ENCODE measurements at regions not wholly inside any gene's neighbourhood (a gene's known extent, or its start where the extent isn't known, plus 50 kb on each side); places are given as distances from the start of the nearest gene placed in this dataset.

- no peak overlapping the region for H3K4me3 Mint-ChIP-seq (ENCODE audit: unreplicated experiment)
- H3K4me1 Mint-ChIP-seq (ENCODE audit: unreplicated experiment), result peaks cover 11% of the 10 kb centered on the region
- H3K27me3 Mint-ChIP-seq (ENCODE audit: unreplicated experiment), result no peaks in the 10 kb centered on the region
- no peaks in the 10 kb centered on the region for H3K36me3 Mint-ChIP-seq (ENCODE audit: low read depth, unreplicated experiment)
- DNase-seq (ENCODE audit: low spot score), result no peak
- TF ChIP-seq, protein P1, sequence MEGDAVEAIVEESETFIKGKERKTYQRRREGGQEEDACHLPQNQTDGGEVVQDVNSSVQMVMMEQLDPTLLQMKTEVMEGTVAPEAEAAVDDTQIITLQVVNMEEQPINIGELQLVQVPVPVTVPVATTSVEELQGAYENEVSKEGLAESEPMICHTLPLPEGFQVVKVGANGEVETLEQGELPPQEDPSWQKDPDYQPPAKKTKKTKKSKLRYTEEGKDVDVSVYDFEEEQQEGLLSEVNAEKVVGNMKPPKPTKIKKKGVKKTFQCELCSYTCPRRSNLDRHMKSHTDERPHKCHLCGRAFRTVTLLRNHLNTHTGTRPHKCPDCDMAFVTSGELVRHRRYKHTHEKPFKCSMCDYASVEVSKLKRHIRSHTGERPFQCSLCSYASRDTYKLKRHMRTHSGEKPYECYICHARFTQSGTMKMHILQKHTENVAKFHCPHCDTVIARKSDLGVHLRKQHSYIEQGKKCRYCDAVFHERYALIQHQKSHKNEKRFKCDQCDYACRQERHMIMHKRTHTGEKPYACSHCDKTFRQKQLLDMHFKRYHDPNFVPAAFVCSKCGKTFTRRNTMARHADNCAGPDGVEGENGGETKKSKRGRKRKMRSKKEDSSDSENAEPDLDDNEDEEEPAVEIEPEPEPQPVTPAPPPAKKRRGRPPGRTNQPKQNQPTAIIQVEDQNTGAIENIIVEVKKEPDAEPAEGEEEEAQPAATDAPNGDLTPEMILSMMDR (IDR thresholded peaks at IDR 0.05; ENCODE audit: unreplicated experiment), result no peak
- H3K9me3 Mint-ChIP-seq (ENCODE audit: unreplicated experiment), result no peaks in the 10 kb centered on the region
- no peak overlapping the region for H3K27ac Mint-ChIP-seq (ENCODE audit: unreplicated experiment)
Measured at GRCh38 chr3:55364421-55364820, 122.7 kb downstream of the WNT5A start.

DNA sequence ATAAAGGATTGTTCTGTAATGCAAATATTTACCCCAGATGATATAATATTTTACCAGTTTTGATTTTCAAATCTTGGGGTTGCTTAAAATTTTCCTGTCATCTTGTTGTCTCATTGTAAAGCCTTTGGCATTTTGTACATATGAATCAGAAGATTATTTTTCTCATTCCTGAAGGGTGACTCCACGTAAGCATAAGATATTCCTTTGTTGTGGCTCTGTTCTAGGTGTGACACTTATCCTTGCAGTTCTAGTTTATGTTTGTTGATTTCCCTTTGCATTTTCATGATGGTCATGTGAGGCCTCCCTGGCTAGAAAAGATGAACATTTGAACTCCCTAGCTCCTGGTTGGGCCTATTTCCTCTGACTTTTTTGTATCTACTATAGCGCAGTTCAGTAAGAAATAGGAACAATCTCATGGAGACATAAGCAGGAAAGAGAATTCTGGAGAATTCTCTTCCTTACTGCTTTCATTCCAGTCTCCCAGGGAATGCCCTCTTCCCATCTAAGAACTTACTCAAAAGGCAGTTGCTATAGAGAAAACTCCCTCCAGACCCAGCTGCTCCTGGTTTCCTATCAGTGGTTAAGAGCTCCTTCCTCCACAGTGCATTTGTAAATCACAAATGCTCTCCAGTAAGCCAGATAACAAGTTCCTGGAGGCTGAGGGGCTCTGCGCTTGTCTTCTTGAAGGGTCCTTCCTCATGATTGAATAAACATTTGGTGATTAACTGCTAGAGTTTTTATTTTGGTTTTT, 124.7 kb downstream of the WNT5A start:
- no peak for DNase-seq (ENCODE audit: low spot score)
- Mint-ChIP-seq H3K36me3 (ENCODE audit: low read depth, unreplicated experiment) (no peaks in the 10 kb centered on the region), H3K9me3 (ENCODE audit: unreplicated experiment) (no peaks in the 10 kb centered on the region)

DNA sequence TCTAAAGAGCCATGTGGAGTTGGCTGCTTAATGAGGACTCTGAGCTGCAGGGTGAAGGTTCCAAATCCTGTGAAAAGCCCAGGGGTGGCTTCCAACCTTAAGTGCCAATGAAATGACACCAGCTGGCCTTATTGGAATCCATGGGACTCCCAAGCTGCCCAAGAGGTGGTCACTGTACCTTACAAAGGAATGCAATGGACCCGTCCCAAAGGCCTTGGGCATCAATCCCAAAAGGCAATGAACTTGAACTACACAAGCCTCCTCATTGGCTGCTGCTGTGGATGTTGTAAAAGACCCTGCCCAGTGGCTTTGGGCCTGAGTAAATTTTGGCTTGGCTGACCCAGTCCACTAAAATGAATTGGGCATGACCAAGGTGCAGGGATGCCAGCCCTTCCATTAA, 129.3 kb downstream of the WNT5A start:
- no peak for DNase-seq (ENCODE audit: low spot score)
- TF ChIP-seq, protein P1 (IDR thresholded peaks at IDR 0.05; ENCODE audit: unreplicated experiment), result no peak
- no peaks in the 10 kb centered on the region for H3K27me3 Mint-ChIP-seq (ENCODE audit: unreplicated experiment)
- H3K27ac Mint-ChIP-seq (ENCODE audit: unreplicated experiment), result no peak overlapping the region
- H3K36me3 Mint-ChIP-seq (ENCODE audit: low read depth, unreplicated experiment), result no peaks in the 10 kb centered on the region
- no peaks in the 10 kb centered on the region for H3K9me3 Mint-ChIP-seq (ENCODE audit: unreplicated experiment)
- H3K4me3 Mint-ChIP-seq (ENCODE audit: unreplicated experiment), result no peak overlapping the region
- H3K4me1 Mint-ChIP-seq (ENCODE audit: unreplicated experiment), result peaks cover 9% of the 10 kb centered on the region

More for the DNA sequence above, 124.7 kb downstream of the WNT5A start:
- H3K4me3 Mint-ChIP-seq (ENCODE audit: unreplicated experiment), result no peak overlapping the region
- no peaks in the 10 kb centered on the region for H3K27me3 Mint-ChIP-seq (ENCODE audit: unreplicated experiment)
- TF ChIP-seq, protein P1 (IDR thresholded peaks at IDR 0.05; ENCODE audit: unreplicated experiment), result no peak
- peaks cover 8% of the 10 kb centered on the region for H3K4me1 Mint-ChIP-seq (ENCODE audit: unreplicated experiment)
- H3K27ac Mint-ChIP-seq (ENCODE audit: unreplicated experiment), result no peak overlapping the region

DNA sequence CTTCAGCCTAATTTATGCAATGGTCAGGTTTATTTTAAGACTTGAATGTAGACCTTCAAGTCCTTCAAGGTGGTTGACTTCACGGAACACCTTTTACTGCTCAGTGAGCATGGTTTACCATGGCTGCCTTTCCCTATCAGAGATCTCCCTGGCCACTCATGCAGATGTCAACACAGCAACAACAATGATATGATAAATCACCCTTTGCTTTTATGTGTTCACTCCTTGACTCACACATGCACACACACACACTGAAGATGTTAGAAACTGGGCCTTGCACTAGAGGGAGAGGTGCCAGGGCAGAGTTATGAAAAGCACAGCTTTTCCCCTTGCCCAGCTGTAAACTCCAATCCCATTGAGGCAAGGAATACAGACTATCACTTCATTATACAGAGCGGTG, 134.4 kb downstream of the WNT5A start:
- H3K27me3 Mint-ChIP-seq (ENCODE audit: unreplicated experiment), result no peaks in the 10 kb centered on the region
- no peak overlapping the region for H3K4me3 Mint-ChIP-seq (ENCODE audit: unreplicated experiment)
- TF ChIP-seq, protein P1 (IDR thresholded peaks at IDR 0.05; ENCODE audit: unreplicated experiment), result no peak
- no peaks in the 10 kb centered on the region for H3K36me3 Mint-ChIP-seq (ENCODE audit: low read depth, unreplicated experiment)
- H3K4me1 Mint-ChIP-seq (ENCODE audit: unreplicated experiment), result peaks cover 5% of the 10 kb centered on the region
- no peaks in the 10 kb centered on the region for H3K9me3 Mint-ChIP-seq (ENCODE audit: unreplicated experiment)
- H3K27ac Mint-ChIP-seq (ENCODE audit: unreplicated experiment), result no peak overlapping the region
- DNase-seq (ENCODE audit: low spot score), result no peak

GRCh38 chr3:55349851-55350250, 137.3 kb downstream of the WNT5A start:
- Mint-ChIP-seq H3K27ac (ENCODE audit: unreplicated experiment) (no peak overlapping the region), H3K4me1 (ENCODE audit: unreplicated experiment) (peaks cover 2% of the 10 kb centered on the region), H3K4me3 (ENCODE audit: unreplicated experiment) (no peak overlapping the region), H3K27me3 (ENCODE audit: unreplicated experiment) (no peaks in the 10 kb centered on the region), H3K9me3 (ENCODE audit: unreplicated experiment) (no peaks in the 10 kb centered on the region), H3K36me3 (ENCODE audit: low read depth, unreplicated experiment) (no peaks in the 10 kb centered on the region)
- no peak for DNase-seq (ENCODE audit: low spot score)
- TF ChIP-seq, protein P1 (IDR thresholded peaks at IDR 0.05; ENCODE audit: unreplicated experiment), result no peak
